ENCODE measurements at regions not wholly inside any gene's neighbourhood (a gene's known extent, or its start where the extent isn't known, plus 50 kb on each side); places are given as distances from the start of the nearest gene placed in this dataset.

GRCh38 chr3:70506775-70507174, 194.3 kb upstream of the MDFIC2 start:
- TF ChIP-seq, protein P1, sequence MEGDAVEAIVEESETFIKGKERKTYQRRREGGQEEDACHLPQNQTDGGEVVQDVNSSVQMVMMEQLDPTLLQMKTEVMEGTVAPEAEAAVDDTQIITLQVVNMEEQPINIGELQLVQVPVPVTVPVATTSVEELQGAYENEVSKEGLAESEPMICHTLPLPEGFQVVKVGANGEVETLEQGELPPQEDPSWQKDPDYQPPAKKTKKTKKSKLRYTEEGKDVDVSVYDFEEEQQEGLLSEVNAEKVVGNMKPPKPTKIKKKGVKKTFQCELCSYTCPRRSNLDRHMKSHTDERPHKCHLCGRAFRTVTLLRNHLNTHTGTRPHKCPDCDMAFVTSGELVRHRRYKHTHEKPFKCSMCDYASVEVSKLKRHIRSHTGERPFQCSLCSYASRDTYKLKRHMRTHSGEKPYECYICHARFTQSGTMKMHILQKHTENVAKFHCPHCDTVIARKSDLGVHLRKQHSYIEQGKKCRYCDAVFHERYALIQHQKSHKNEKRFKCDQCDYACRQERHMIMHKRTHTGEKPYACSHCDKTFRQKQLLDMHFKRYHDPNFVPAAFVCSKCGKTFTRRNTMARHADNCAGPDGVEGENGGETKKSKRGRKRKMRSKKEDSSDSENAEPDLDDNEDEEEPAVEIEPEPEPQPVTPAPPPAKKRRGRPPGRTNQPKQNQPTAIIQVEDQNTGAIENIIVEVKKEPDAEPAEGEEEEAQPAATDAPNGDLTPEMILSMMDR (IDR thresholded peaks at IDR 0.05) = no peak
- no peak for TF ChIP-seq POLR2A (IDR thresholded peaks at IDR 0.05)

All from Peyer's patch (tissue), 4 donors.